Heart right ventricle (tissue), 16 donors: ENCODE measurements at regions not wholly inside any gene's neighbourhood (a gene's known extent, or its start where the extent isn't known, plus 50 kb on each side); places are given as distances from the start of the nearest gene placed in this dataset.

Experiments used
- ATAC-seq, 8 donors: fragments of 200-7000 bp; cut with Tn5 transposase; one replicate each; pipeline ENCODE4 v1.9.1; 2020; ENCODE audit warnings: mild to moderate bottlenecking in 8 of 8, moderate library complexity in 8 of 8, moderate number of reproducible peaks in 1 of 8
- DNase-seq, 2 donors: peaks; one replicate each; pipeline ENCODE4 v3.0.0-alpha.2; 2020
- H3K27ac ChIP-seq, 10 donors: fragments of 200-600 bp; sonication (generic) in 2 of 10; one replicate each; pipeline versions ENCODE4 v1.5.0 to v1.8.0; 2020 to 2022; ENCODE audit warnings: mild to moderate bottlenecking in 3 of 10
- H3K27me3 ChIP-seq, 7 donors: fragments of 200-600 bp; one replicate each; pipeline ENCODE4 v1.8.0; 2021 to 2022; ENCODE audit warnings: mild to moderate bottlenecking in 2 of 7
- H3K36me3 ChIP-seq, 9 donors: fragments of 200-600 bp; sonication (generic) in 1 of 9; one replicate each; pipeline versions ENCODE4 v1.5.0 to v1.8.0; 2020 to 2022; ENCODE audit warnings: mild to moderate bottlenecking in 2 of 9
- H3K4me1 ChIP-seq, 9 donors: fragments of 200-600 bp; sonication (generic) in 1 of 9; one replicate each; pipeline versions ENCODE4 v1.5.0 to v1.8.0; 2020 to 2022; ENCODE audit warnings: mild to moderate bottlenecking in 4 of 9
- H3K4me3 ChIP-seq, 10 donors: fragments of 200-600 bp; sonication (generic) in 2 of 10; one replicate each; pipeline versions ENCODE4 v1.5.0 to v1.8.0; 2020 to 2022; ENCODE audit warnings: mild to moderate bottlenecking in 7 of 10, moderate library complexity in 2 of 10
- H3K9me3 ChIP-seq, 11 donors: fragments of 200-600 bp in 10 of 11; sonication (generic) in 2 of 11; one replicate each; pipeline versions ENCODE4 v1.5.0 to v1.8.0; 2013 to 2022; ENCODE audit warnings: mild to moderate bottlenecking in 2 of 11, control low read depth in 1 of 11, moderate library complexity in 1 of 11
- CTCF ChIP-seq, 9 donors: fragments of 200-600 bp; sonication (generic) in 2 of 9; IDR thresholded peaks; one replicate each; pipeline versions ENCODE4 v1.5.0 to v1.8.0; 2021 to 2022; ENCODE audit warnings: antibody characterized with exemption in 9 of 9, mild to moderate bottlenecking in 5 of 9, moderate library complexity in 1 of 9
- WGBS, 2 donors: extraction: QIAGEN DNeasy Blood & Tissue Kit; methylation state at CpG; one replicate each; pipeline ENCODE4 v1.1.7; 2013; ENCODE audit warnings: inconsistent platforms in 1 of 2; 5-methylcytosine and 5-hydroxymethylcytosine counted together
- intact Hi-C, 10 donors: fragments of 100-400 bp; cut with DNase I; formaldehyde crosslinking; loops; one replicate each; pipeline versions ENCODE4 v1.11.1 to v1.14.2; 2022
- donor health status: Arrhythmogenic right ventricular cardiomyopathy.
- donor health status: ischemic (EF 13 %, LVEDD 7.1; RV severe dilation, severe dysfunction).
- donor health status: healthy with polysubstance abuse.
- donor health status: DM: no; HTN: yes; CAD: no.
- donor health status: DM: no; HTN: no; CAD: no.
- donor health status: ischemic (EF 25% LVEDD 6.9; RV normal size, moderate dysfunction).
- donor health status: ischemic (EF 25% LVEDD 5.7; RV mildly dilated, moderate dysfunction).
- donor health status: healthy.
- donor health status: DM: yes; HTN: yes; CAD: no.
- donor health status: Ischemic cardiomyopathy.
- donor health status: ischemic (EF 35%, LVEDD 5.7; RV mildly dilated, moderate dysfunction).
- donor health status: nonischemic (EF 11% LVEDD 7.7; RV severe dilation, severe dysfunction).
- donor health status: DM: yes; HTN: yes; CAD: no.
- donor health status: PGD.
- donor health status: ischemic (EF 29% LVEDD 5.4; RV normal size, mild dysfunction).
- donor health status: nonischemic (EF 23%, LVEDD 6.1; RV moderate dilation, normal function).

- TF ChIP-seq CTCF (IDR thresholded peaks at IDR 0.05), result no peak
- Histone ChIP-seq H3K27me3 (no peaks in the 10 kb centered on the region), H3K27ac (no peak overlapping the region), H3K4me1 (no peaks in the 10 kb centered on the region), H3K36me3 (no peaks in the 10 kb centered on the region), H3K4me3 (no peak overlapping the region), H3K9me3 (no peaks in the 10 kb centered on the region)
- ATAC-seq, result no peak
- 77 to 85% methylated on average over 5 of the region's 5 CpGs for WGBS, 2 donors
- DNase-seq, result no peak
- intact Hi-C loops, result no loop called here
Observed at GRCh38 chr1:98216304-98216703, 295.5 kb upstream of the DPYD start.

GRCh38 chr1:98211271-98211845 lies 290.5 kb upstream of the DPYD start:
- Histone ChIP-seq H3K36me3 (no peaks in the 10 kb centered on the region), H3K27me3 (no peaks in the 10 kb centered on the region), H3K27ac (no peak overlapping the region), H3K4me3 (no peak overlapping the region), H3K4me1 (no peaks in the 10 kb centered on the region), H3K9me3 (no peaks in the 10 kb centered on the region)
- DNase-seq (no peak), ATAC-seq (no peak)
- 70 to 92% methylated on average over 2 of the region's 2 CpGs for WGBS, 2 donors
- intact Hi-C loops, result no loop called here
- no peak for TF ChIP-seq CTCF (IDR thresholded peaks at IDR 0.05)

- no peaks in the 10 kb centered on the region for H3K4me1 ChIP-seq
- DNase-seq, result no peak
- no peak for ATAC-seq
- 94 to 95% methylated on average over 3 of the region's 3 CpGs for WGBS, 2 donors
- H3K27me3 ChIP-seq, result no peaks in the 10 kb centered on the region
- no peak for TF ChIP-seq CTCF (IDR thresholded peaks at IDR 0.05)
- no peaks in the 10 kb centered on the region for H3K9me3 ChIP-seq
- no peak overlapping the region for H3K27ac ChIP-seq
- intact Hi-C loops, result no loop called here
- H3K36me3 ChIP-seq, result no peaks in the 10 kb centered on the region
- H3K4me3 ChIP-seq, result no peak overlapping the region
Observed at GRCh38 chr1:98210563-98210962, 289.7 kb upstream of the DPYD start.

GRCh38 chr1:98210064-98210463 lies 289.2 kb upstream of the DPYD start:
- Histone ChIP-seq H3K9me3 (no peaks in the 10 kb centered on the region), H3K4me3 (no peak overlapping the region), H3K36me3 (no peaks in the 10 kb centered on the region), H3K27me3 (no peaks in the 10 kb centered on the region), H3K27ac (no peak overlapping the region), H3K4me1 (no peaks in the 10 kb centered on the region)
- intact Hi-C loops, result no loop called here
- DNase-seq (no peak), ATAC-seq (no peak)
- 43 to 44% methylated on average over 7 of the region's 7 CpGs for WGBS, 2 donors
- TF ChIP-seq CTCF (IDR thresholded peaks at IDR 0.05), result no peak
